Fibroblast of skin of left biceps (primary cell): ENCODE measurements at regions not wholly inside any gene's neighbourhood (a gene's known extent, or its start where the extent isn't known, plus 50 kb on each side); places are given as distances from the start of the nearest gene placed in this dataset.

ENCODE experiments used
- DNase-seq, 2 experiments: peaks; one replicate each; pipeline ENCODE4 v3.0.0-alpha.2; 2013; ENCODE audit warnings: low read depth in 2 of 2

DNA sequence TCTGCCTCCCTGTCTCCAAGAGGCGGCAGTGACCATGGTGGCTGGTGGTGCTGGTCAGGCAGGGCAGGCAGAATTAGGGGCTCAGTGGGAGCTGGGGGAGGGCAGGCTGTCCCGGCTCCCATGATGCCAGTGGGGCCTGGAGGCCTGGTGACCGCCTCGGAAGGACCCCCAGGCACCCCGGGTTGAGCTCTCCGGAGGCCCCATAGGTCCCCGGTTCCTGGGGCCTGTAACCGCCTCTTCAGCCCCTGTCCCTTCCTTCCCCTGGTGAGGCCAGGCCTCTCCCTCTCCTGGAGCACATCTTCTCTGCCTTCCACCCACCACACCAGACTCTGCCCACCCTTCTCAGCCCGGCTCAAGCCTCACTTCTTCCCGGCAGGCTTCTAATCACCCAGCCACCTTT lies 117.7 kb upstream of the GSC start:
- no peak for DNase-seq

DNA sequence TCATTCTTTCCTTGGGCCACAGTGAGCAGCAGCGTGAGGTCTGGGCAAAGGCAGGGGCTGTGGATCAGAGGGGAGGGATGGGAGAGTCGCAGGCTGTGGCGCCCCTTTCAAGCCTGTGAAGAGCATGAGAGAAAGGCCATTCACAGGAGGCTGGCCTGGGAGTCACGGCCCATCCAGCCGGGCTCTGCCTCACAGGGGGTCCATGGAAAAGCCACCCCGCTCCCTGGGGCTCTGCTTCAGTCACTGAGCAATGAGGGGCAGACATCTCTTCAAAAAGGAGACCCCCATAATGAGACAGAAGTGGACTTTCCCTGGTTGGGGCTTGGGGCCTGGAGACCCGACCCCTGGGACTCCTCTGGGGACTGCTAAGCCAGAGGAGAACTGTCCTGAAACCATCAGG lies 117.0 kb upstream of the GSC start:
- DNase-seq, result no peak

DNA sequence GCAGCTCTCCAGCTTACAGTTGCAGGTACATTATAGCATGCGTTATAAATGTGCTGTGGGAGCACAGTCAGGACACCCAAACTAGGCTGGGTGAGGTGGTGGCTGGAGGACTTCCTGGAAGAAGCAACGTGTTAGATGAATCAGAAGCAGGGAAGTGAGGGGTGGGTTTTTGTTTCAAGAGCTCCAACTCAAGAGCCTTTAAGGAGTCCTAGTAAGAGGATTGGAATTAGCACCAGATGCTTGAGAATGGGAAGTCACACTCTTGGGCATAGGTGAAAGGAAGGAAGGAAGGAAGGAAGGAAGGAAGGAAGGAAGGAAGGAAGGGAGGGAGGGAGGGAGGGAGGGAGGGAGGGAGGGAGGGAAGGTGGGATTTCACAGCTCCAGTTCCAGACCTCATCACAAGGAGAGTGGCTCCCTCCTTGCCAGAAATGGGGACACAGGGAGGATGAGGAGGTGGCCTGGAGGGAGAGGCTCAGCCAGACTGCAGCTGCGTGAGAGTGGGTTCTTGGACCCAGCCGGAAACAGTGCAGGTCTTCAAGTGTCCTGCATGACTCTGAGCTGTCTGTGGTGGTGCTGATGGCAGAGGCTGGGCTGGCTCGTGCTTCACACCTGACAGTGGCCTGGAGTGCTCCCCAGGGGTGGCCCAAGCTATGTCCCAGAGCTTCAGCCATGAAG lies 115.7 kb upstream of the GSC start:
- DNase-seq, result no peak

DNA sequence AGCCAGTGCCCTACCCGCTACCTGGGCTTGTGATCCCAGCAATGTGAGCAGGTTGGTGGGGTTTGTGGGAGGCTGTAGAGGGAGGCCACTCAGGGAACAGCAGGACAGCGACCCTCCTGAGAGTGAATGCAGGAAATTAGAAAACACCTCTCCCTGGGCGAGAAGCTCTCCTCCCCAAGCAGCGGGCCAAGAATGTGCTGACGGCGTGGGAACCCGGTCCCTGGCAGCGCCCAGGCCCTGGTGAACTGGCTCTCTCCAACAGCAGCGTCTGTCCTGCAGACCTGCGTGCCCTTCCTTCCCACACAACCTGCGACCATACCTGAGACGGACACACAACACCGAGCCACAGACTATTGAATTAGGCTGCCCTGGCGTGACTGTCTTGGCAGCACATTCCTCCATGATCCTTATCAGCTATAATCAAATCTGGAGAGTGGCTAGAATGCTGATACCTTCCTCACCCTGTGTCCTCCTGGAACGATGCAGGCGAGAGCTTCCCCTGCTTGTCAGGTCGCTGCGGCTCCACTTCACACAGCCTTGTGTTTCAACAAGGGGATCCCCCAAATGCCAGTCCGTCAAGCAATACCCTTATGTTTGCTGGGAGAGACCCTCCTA lies 114.8 kb upstream of the GSC start:
- DNase-seq, result no peak

DNA sequence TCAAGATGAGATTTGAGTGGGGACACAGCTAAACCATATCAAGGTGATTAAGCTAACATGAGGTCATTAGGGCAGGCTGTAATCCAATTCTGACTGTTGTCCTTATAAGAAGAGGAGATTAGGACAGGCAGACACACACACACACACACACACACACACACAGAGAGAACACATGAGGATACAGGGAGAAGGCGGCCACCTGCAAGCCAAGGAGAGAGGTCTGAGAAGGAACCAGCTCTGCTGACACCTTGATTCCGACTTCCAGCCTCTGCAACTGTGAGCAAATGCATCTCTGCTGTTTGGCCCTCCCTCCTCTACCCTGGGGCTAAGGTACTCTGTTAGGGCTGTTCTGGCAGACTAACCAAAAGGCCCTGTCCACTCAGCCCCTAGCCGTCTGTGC lies 112.5 kb upstream of the GSC start:
- DNase-seq, result no peak

DNA sequence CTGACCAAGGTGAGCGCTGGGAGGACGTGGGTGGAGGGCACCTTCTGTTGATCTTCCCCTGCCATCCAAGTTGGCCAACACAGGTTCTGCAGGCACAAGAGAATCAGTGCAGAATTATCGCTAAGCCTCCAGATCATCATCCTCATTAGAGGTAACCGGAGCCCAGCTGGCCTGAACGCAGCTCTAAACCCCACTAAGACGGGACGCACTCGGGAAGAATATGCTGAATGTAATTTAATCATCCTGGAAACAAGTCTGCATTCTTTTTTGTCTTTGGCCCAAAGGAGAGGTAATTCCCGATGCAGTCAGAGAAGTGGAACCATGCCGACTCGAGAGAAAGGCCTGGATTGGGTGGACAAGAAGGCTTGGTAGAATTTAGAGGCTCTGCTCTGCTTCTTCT lies 111.0 kb upstream of the GSC start:
- no peak for DNase-seq

DNA sequence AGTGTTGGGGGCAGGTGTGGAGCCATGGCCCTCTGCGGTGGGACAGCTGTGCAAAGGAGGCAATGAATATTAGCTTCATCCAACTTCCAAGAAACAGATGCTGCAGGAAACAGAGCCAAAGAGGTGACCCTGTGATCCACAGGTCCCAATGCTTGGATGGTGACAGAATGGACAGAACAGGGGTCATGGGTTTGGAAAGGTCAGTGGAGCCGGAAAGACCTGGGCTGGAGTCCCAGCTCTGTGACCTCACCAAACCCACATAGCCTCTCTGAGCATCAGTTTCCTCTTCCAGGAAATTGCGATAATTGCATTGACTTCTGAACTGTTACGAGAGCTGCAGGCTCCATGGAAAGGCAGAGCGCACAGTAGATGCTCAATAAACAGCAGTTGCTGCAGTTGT lies 110.2 kb upstream of the GSC start:
- no peak for DNase-seq

DNA sequence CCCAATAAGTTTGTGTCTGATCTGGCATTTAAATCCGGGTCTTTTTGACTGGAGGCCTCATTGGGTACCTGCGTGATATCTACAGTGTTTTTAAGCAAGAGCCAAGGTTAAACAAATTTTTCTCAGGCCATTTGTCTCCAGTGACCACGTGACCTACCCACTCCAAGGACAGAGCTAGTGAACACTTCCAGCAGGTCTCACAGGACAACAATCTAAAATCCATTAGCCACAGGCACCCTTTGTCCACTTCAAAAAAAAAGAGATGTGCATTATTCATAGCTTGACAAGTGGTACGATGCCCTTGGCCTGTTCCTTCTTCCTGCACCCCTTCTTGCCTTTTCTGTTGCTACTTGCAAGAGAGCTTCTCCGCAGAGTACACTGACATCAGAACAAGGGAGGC lies 109.6 kb upstream of the GSC start:
- no peak for DNase-seq

DNA sequence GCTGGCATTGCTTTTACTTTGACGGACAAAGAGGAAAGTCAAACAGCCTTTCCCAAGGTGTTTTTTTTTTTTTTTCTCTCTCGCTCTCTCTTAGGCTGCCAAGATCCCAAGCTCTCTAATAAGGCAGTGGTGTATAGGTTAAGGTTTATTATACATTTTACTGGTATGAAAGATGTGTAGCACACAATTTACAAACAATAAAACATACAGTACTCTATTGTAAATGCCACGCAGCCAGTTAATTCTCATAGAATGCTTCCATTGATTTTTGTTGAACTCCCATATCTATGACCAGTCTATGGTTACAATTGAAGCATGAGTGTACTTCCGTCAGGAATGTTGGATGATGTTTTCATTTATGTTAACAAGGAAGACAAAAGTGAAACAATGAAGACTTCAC lies 106.4 kb upstream of the GSC start:
- DNase-seq, result no peak

DNA sequence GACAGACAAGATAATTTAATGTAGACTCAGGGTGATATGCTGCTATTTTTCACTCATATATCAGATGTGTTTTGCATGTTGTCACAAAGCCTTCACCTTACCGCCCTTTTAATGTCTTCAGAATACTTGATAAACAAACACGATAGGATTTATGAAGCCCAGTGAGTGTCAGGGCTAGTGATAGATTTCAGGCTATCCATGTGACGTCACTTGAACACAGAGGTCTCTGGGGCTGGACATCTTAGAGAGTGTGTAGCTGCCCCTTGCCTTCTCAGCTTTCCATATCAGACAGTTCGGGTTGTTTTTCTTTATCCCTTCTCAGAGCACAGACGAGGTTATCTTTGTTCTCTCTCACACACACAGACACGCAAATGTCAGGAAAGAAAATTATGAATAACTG lies 105.3 kb upstream of the GSC start:
- DNase-seq, result no peak

DNA sequence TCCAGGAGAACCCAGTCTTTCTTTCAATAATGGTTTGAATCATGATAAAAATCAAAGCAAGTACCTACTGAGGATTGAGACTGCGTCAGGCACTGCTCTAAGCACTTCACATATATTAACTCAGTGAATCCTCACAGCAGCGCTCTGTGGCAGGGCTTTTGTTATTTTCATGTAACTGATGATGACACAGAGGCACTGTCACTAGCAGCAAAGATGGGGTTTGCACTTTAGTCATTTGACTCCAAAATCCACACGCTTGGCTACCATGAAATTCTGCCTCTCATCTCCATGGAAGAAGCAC lies 98.8 kb upstream of the GSC start:
- DNase-seq, result no peak

DNA sequence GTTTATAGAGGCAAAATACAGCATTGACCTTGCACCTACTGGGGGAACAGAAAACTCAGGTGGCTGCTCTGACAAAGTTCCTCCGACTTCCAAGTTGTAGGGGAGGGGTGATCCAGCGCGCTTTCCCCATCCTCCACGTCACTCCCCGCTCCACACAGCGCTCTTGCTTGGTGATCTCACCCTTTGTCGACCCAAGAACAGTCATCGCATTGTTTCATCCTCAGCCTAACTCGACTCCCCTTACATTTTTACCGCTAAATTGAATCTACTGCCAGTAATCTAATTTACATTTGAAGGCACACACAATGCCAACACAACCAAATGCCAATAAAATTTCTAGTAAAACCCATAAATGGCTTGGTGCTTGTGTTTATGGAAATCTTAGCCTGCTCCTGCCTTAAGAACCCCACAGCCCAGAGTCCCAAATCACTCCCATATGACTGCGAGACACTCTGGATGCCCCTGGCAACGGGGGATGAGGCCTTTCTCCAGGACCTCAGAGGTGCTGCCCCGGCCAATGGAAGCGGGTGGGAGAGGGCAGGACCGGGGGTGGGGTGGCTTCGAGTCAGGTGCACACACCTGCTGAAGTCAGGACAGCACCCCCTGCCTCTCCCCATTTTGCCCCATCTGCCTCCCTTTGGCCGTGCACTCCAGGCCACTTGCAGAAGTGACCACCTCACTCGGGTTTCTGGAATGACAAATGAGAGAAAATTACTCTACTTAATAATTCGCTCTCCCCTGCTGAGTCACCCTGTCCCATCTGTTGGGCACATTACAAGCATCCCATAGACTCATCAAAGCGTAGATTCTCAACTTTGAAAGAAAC lies 98.2 kb upstream of the GSC start:
- DNase-seq, result no peak

DNA sequence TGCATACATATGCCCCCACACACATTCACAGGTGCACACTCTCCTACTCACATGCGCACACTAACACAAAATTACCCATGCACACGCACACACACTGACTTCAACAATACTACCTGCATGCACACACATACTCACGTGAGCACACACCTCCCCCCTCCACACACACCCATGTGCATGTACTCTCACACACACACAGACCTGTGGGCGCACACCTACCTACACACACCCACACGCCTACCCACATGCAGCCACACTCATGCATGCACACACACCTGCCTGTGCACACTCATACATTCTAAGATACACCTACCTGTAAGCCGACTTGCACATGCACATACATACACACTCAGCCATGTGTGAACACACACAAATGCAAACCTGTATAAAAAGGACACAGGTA lies 97.3 kb upstream of the GSC start:
- no peak for DNase-seq

DNA sequence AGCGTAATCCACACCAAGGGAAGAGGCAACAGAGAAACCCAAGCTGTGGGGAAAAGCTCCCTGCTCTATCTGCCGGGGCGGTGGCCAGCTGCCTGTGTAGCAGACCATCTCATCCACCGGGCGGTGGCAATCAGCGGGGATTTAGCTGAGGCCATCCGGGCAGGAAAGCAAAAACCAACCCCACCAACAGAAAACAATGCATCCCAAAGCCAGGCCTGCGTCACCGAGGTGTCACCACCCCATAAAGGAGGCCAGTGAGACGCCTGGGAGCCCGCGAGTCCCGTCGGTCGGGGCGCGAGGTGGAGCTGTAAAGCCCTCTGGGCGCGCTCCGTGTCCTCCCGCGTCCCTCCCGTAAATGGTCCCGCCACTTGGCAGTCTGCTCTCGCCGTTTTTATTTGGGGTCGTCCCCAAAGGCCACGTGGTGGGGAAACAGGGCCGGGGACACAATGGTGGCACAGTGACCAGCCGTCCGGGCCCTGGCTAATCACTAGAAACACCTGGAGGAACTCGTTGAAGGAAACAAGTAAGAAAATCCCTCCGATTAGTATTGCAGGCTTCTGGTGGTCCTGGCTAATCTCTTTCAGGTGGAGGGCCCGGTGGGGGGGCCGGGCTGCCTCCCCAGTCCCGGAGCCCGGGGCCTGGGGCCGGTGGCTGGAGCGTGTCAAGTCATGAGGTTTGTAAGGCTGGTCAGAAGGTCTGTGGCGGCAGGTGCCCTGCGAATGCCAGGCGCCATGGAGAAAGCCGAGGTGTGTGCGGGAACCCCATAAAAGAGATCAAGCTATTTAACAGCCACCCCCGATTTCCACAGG lies 94.7 kb upstream of the GSC start:
- DNase-seq, result no peak

DNA sequence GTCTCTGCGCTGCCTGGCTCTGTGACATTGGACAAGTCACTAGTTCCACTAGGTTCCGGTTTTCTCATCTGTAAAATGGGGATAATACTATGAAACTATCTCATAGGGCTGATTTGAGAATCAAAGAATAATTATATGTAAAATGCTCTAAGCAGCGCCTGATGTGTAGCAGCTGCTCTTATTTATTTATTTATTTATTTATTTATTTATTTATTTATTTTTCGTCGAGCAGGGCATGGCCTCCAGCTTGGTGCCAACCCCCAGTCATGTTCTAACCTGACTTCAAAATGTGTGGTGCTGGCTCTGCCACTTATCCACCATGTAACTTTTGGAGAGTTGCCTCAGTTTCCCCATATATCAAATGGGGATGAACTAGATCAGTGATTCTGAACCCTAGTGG lies 93.5 kb upstream of the GSC start:
- no peak for DNase-seq

DNA sequence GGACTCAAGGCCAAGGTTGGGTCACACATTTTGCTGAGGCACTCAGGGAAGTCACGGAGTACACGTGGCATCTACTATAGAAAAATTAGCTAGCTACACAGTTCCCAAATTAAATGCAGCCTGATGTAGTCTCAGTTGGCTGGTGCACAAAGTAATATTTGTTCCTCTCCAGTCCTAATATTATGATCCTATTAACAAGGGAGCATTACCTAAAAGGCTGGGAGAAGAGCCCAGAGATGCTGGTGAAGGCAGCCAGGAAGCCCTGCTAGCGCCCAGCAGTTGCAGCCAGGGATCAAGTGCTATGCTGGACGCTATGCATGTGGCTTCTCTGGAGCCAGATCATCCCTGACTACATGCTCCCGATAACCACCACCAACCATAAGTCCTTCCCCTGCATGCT lies 88.0 kb upstream of the GSC start:
- DNase-seq, result no peak

DNA sequence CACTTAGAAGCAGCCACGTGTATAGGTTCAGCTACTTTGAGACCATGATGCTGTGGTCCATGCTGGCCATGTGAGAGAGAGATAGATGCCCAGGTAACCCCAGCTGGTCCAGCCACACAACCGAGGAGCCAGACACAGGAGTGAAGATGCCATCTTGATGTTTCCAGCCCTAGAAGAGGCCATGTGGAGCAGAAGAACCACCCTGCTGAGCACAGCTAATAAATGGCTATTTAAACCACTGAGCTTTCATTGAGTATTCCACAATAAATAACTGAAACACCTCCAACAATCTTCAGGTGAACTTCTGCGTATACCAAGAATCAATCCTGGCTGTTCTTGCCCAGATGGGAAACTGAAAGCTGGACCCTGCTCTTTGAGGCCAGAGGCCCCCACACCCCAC lies 84.0 kb upstream of the GSC start:
- DNase-seq, result no peak

DNA sequence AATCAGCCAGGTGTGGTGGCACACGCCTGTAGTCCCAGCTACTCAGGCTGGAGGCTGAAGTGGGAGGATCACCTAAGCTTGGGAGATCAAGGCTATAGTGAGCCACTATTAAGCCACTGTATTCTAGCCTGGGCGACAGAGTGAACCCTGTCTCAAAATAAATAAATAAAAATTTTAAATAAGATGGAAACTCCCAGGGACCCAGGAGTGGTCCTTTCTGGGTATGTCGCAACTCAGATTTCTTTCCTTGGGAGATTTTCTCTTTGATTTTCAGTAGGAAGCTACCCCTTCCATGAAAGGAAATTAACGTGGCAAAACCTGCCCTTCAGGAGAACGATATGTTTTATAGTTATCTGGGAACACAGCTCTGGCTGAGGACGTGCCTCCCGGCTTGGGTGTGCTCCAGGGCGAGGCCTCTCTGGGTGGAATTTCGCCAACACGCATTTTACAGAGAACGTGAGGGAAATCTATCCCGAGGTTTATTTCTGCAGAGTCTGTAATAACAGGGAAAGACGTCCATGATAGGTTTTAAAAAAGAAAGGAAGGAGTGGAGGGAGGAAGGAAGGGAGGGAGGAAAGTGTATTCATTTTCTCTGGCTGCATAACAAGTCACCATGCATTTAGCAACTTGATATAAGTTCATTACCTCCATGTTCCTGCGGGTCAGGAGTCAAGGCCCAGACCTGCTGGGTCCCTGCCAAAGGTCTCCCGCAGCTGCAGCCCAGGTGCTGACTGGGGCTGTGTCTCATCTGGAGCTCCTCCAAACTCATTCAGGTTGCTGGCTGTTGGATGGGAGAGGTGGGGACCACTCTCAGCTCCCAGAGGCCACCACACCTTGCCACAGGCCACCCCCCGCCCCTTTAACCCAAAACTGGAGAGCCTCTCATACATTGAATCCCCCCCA lies 80.6 kb upstream of the GSC start:
- no peak for DNase-seq

DNA sequence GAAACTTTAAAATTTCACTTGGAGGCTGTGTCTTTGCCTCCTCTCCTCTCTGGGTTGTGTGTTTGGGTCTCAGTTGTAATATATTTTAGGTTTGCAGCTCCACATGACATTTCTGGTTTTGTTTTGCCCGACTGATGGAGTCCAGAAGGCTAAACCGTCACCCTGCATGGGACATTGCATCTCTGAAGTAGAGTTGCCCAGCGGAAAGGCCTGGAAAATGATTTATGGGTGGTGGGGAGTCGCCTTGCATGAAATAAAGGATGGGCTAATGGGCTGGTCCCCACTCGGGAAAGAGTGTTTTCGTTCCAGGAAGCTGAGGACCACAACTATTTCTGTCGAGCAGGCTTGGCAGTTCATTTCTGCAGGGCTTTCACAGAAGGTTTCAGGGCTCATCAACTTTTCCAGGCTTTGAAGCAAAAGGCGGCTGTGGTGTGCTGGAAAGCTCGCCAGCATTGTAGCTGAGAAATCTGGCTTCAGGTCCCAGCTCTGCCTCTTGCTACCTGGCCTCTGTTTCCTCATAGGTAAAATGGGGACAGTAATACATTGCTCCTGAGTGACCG lies 74.8 kb upstream of the GSC start:
- DNase-seq, result no peak

DNA sequence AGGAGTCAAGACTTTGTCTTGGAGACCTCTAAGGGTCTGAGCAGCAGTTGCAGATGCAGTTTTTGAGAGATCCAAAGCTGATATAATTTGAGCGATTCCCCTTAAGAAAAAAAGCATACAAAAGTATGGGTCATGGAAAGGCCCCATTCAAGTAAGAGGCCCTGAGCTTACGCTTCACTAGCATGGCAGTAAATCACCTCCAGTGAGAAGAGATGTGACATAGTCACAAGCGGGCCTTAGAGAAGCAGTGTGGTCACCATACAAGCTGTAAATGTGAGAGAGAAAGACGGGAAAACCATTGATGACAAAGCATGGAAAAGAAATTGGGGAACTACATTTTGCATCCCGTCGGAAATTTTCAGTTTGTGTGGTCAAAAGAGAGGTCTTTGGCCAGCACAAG lies 70.6 kb upstream of the GSC start:
- no peak for DNase-seq

DNA sequence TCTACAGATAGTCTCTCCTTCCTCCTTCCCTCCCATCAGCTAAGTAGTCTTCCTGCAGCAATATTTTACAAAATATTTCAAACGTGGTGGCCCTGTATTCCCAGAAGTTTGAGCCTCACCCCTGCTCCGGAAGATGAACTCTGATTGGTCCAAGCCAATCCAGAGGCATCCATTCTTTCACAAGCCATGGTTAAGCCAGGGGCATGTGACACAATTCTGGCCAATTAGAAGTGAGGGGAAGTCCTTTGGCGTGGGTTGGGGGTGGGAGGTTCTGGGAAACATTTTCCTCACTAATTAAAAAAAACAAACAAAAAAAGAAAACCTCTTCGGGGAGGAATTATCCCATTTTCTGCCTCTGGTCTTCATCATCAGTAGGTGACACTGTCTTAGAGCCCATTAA lies 69.4 kb upstream of the GSC start:
- no peak for DNase-seq
